OCI-LY7 (cell line): ENCODE measurements at regions not wholly inside any gene's neighbourhood (a gene's known extent, or its start where the extent isn't known, plus 50 kb on each side); places are given as distances from the start of the nearest gene placed in this dataset.

ENCODE experiments used
- EZH2phosphoT487 ChIP-seq: fragments of 200-600 bp; sonication (generic); IDR thresholded peaks from 2 replicates; pipeline ENCODE4 v1.6.1; 2018; ENCODE audit warnings: low read depth, borderline replicate concordance, mild to moderate bottlenecking, mixed run types, antibody characterized with exemption, low read length, moderate library complexity, mixed read lengths
- TF ChIP-seq, protein P1 (sequence below): fragments of 200-600 bp; sonication (generic); conservative IDR thresholded peaks from 2 replicates; pipeline ENCODE4 v1.5.1; 2014; ENCODE audit warnings: mild to moderate bottlenecking, antibody characterized with exemption, low read length, moderate library complexity, mixed read lengths

DNA sequence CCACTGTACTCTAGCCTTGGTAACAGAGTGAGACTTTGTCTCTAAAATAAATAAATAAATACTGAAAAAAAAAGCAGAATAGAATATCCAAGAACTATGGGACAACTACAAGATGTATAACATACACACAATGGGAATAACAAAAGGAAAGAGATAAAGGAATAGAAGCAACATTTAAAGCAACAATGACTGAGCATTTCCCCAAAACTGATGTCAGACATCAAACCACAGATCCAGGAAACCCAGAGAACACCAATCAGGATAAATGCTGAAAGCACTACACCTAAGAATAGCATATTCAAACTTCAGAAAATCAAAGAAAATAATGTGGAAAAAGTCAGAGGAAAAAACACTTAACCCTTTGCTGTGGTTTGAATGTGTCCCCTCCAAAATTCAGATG is 436.4 kb downstream of the ACTL7B start:
- TF ChIP-seq, protein P1, sequence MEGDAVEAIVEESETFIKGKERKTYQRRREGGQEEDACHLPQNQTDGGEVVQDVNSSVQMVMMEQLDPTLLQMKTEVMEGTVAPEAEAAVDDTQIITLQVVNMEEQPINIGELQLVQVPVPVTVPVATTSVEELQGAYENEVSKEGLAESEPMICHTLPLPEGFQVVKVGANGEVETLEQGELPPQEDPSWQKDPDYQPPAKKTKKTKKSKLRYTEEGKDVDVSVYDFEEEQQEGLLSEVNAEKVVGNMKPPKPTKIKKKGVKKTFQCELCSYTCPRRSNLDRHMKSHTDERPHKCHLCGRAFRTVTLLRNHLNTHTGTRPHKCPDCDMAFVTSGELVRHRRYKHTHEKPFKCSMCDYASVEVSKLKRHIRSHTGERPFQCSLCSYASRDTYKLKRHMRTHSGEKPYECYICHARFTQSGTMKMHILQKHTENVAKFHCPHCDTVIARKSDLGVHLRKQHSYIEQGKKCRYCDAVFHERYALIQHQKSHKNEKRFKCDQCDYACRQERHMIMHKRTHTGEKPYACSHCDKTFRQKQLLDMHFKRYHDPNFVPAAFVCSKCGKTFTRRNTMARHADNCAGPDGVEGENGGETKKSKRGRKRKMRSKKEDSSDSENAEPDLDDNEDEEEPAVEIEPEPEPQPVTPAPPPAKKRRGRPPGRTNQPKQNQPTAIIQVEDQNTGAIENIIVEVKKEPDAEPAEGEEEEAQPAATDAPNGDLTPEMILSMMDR: no peak
- no peak for TF ChIP-seq EZH2phosphoT487
